HG03432 (cell line): ENCODE measurements at regions not wholly inside any gene's neighbourhood (a gene's known extent, or its start where the extent isn't known, plus 50 kb on each side); places are given as distances from the start of the nearest gene placed in this dataset.
"Not testable (repeated sequence)": the region's sequence is repeated elsewhere in the genome, so short reads cannot be mapped to it uniquely, and the experiment has no call there.

Source experiments
- ATAC-seq: cut with Tn5 transposase; IDR thresholded peaks from one replicate; pipeline ENCODE4 v1.9.1; 2021; ENCODE audit warnings: mild to moderate bottlenecking, moderate library complexity; ENCODE audit not compliant: unreplicated experiment

- ATAC-seq, result no peak
Observed at GRCh38 chr10:21463436-21463835, 62.0 kb downstream of the SKIDA1 start.

DNA sequence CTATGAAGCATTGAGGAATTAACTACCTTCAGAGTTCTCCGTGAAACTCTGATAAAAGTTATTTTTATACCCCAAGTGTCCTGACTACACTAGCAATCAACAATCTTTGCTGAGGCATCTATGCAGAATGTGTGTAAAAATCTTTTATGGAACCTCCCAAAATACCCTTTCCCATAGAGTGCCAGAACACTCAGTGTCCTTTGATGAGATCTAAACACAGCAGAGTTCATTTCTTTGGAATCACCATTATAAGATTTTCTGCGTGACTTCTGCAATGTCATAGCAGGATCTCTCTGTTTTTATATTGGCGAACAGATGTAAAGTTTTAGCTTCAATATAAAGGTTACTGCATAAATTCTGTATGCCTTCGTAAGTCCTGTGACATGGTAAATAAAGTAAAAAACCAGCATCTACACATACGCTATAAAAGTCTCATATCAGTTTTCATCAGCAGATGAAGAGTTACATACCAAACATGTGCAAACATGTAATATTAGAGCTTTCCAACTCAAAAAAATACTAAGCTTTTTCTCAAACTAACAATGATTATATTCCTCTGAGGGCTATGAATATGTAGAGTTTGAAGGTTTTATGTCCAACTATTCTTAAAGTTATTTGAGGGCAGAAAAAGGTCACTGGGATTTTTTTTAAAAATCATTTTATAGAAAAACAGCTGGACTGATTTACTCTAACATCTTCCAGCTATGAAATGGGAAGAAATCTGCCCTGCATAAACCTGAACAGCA lies 67.2 kb downstream of the SKIDA1 start:
- ATAC-seq, result no peak

GRCh38 chr10:21456160-21456559 lies 69.3 kb downstream of the SKIDA1 start:
- ATAC-seq, result no peak

- no peak for ATAC-seq
Observed at GRCh38 chr10:21452203-21452602, 73.3 kb downstream of the SKIDA1 start.

DNA sequence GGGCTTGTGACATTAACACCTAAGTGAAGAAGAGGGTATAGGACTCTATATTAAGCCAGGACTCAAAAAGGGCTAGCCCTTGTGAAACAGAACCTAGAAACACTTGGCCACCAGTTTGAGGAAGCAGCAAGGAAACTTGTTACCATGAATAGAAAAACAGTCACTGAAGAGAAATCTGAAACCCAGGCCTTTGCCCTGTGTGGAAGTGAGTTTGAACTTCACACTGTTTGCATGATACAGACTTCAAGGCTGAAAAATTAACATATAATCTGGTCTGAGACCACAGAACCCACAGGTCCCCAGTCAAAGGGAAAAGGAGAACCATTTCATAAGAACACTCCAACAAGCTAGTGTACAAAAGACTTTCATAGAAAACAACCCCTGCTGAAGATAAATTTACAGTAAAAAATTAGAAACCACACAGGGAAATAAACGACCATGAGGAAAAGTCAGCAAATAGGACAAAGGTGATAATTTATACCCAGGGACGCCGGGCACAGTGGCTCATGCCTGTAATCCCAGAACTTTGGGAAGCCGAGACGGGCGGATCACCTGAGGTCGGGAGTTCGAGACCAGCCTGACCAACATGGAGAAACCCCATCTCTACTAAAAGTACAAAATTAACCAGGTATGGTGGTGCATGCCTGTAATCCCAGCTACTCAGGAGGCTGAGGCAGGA lies 76.1 kb downstream of the SKIDA1 start:
- peak; percentile 92 for ATAC-seq

- ATAC-seq, result no peak
Observed at GRCh38 chr10:21445163-21445562, 80.3 kb downstream of the SKIDA1 start.

DNA sequence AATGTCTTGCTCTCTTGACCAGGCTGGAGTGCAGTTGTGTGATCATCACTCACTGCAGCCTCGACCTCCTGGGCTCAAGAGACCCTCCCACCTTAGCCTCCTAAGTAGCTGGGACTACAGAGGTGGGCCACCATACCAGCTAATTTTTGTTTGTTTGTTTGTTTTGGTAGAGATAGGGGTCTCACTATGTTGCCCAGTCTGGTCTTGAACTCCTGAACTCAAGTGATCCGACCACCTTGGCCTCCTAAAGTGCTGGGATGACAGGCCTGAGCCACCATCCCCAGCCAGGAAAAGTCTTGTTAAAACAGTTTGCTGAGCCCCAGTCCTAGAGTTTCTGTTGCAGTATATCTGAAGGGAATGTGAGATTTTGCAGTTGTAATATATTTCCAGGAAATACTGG lies 83.9 kb downstream of the SKIDA1 start:
- ATAC-seq, result no peak

DNA sequence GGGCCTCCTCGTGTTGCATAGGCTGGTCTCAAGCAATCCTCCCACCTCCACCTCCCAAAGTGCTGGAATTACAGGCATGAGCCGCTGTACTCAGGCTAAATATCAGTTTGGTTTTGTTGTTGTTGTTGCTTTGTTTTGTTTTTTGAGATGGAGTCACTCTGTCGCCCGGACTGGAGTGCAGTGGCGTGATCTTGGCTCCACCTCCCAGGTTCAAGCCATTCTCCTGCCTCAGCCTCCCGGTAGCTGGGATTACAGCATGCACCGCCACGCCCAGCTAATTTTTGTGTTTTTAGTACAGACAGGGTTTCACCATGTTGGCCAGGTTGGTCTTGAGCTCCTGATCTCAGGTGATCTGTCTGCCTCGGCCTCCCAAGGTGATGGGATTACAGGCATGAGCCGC lies 86.6 kb downstream of the SKIDA1 start:
- ATAC-seq, result not testable (repeated sequence)

DNA sequence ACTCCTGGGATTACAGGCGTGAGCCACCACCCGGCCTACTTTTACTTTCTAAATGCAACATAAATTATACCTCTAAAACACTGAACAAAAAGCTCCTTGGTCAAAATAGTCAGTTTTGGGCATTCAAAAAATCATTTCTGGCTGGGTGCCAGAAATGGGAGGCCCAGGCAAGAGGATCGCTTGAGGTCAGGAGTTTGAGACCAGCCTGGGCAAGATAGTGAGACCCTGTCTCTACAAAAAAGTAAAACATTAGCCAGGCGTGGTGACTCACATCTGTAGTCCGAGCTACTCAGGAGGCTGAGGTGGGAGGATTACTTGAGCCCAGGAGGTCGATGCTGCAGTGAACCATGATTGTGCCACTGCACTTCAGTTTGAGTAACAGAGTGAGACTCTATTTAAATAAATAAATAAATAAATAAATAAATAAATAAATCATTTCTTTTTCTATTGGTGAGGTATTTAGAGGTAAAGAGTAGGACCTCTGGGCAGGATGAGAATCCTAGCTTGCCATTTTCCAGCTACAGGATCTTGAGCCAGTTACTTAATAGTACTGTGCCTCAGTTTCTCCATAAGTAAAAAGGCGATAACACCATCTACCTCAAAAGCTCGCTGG lies 87.6 kb downstream of the SKIDA1 start:
- ATAC-seq, result no peak

DNA sequence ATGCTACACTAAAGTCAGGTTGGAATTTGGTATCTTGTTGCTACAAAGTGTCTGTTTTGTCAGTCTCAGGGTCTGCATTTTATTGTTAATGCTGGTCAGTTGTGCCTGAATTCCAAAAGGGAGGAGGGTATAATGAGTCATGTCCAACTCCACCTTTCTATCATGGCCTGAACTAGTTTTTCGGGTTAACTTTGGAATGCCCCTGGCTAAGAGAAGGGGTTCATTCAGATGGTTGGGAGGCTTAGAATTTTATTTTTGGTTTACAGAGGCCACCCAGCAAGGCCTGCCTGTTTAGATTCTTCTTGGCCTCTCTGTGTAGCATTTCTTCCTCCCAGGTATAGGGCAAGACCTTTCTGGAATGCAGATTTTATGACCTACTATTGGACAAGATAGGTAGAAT lies 93.2 kb downstream of the SKIDA1 start:
- ATAC-seq, result no peak

- ATAC-seq, result no peak
Observed at GRCh38 chr10:21431799-21432198, 93.7 kb downstream of the SKIDA1 start.

- peak; percentile 80 for ATAC-seq
Observed at GRCh38 chr10:21427804-21428481, 97.5 kb downstream of the SKIDA1 start.

DNA sequence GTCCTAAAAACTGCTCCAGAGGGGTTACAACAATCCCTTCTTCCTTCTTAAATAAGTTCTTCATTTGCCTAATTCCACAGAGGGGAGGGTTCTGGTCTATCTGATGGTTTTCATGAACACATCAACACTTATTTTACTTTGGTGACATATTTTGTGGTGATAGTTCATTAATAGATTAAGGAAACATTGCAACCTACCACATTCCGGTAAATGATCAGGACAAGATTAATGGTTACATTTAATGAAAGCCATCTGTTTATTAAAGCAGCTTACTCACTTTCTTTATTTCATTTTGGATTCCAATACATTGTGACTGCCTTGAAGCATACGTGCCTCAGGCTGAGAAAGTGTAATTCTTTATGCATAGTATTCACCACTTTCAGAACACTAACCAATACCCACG lies 101.0 kb downstream of the SKIDA1 start:
- ATAC-seq, result no peak

GRCh38 chr10:21423850-21424249 lies 101.6 kb downstream of the SKIDA1 start:
- ATAC-seq, result no peak

DNA sequence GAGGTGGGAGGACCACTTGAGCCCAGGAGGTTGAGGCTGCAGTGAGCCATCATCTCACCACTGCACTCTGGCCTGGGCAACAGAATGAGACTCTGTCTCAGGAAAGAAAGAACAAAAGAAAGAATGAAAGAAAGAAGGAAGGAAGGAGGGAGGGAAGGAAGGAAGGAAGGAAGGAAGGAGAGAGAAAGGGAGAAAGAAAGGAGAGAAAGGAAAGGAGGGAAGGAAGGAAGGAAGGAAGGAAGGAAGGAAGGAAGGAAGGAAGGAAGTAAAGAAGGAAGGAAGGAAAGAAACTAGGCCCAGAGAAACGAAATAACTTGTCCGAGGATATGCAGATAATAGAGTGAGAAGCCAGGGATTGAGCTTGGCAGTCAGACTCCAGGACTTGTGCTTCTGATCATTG lies 102.1 kb downstream of the SKIDA1 start:
- ATAC-seq, result no peak

DNA sequence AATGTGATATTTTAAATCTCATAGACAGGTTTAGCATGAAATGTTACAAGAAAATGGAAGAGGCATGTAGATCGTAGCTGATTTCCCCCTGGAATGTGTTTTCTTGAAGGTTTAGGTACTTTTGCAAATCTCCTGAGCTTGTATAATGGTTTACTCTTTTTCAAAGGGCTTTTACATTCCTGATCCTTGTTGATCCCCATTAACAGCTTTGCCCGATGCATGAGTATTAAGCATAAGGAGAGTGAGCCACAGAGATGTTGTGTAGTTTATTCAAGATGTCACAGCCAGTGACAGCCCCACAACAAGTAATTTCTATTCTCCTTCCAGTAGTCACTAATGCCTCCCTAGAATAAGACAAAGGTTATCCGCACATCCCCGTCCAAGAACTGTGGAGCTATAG lies 103.7 kb downstream of the SKIDA1 start:
- no peak for ATAC-seq

DNA sequence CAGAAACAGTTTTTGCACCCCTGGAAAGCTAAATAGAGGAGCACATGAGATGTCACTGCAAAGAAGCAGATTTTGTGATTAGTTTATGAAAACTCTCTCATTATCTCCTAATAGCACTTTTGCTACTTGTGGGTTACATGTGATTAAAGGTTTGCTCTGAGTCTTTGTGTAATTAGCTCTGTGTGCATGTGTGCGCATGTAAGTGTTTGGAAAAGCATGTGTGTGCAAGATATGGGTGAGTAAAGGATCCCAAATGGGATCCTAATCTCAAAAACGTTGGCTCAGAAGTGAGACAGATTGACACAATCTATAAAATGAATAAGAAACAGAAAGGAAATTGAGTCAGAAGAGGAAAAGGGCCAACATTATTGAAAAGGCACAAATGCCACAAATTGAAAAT lies 104.5 kb downstream of the SKIDA1 start:
- no peak for ATAC-seq

DNA sequence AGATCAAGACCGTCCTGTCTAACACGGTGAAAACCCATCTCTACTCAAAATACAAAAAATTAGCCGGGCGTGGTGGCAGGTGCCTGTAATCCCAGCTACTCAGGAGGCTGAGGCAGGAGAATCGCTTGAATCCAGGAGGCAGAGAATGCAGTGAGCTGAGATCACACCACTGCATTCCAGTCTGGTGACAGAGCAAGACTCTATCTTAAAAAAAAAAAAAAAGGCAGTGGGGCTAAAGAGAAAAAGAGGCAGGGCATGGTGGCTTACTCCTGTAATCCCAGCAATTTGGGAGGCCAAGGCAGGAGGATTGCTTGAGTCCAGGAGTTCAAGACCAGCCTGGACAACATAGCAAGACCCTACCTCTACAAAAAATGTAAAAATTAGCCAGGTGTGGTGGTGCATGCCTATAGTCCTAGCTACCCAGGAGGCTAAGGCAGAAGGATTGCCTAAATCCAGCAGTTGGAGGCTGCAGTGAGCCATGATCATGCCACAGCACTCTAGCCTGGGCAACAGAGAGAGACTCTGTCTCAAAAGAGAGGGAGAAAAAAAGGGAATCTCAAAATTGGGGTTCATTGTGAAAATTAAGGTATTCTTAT lies 106.4 kb downstream of the SKIDA1 start:
- ATAC-seq, result not testable (repeated sequence)

GRCh38 chr10:21417172-21417712 lies 108.2 kb downstream of the SKIDA1 start:
- no peak for ATAC-seq

GRCh38 chr10:21413680-21414079 lies 111.8 kb downstream of the SKIDA1 start:
- ATAC-seq, result no peak

- no peak for ATAC-seq
Observed at GRCh38 chr10:21413268-21413667, 112.2 kb downstream of the SKIDA1 start.
